Limb (tissue), 2 donors: ENCODE measurements at regions not wholly inside any gene's neighbourhood (a gene's known extent, or its start where the extent isn't known, plus 50 kb on each side); places are given as distances from the start of the nearest gene placed in this dataset.
"Not testable (repeated sequence)": the region's sequence is repeated elsewhere in the genome, so short reads cannot be mapped to it uniquely, and the experiment has no call there.

Experiments used
- DNase-seq, 2 donors: peaks; one replicate each; pipeline ENCODE4 v3.0.0-alpha.2; 2016; ENCODE audit errors: extremely low spot score in 2 of 2

DNA sequence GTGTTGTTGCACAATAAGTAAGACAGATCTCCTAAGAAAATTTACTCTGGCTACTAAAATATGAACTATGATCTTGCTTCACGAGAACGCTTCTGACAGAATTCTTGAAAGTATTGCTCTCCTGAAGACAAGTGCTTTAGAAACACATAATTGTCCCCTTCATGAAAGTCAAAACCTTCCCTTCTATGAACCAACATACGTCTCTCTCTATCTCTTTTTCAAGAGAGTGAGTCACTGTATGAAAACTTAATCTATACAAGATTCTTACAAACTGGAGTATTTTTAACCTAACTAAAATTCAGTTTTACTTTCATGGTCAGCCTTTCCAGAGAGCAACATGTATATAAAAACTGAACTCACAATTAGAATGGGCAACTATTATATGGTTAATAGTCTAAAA is 688.0 kb upstream of the CTNND2 start:
- DNase-seq = no peak

DNA sequence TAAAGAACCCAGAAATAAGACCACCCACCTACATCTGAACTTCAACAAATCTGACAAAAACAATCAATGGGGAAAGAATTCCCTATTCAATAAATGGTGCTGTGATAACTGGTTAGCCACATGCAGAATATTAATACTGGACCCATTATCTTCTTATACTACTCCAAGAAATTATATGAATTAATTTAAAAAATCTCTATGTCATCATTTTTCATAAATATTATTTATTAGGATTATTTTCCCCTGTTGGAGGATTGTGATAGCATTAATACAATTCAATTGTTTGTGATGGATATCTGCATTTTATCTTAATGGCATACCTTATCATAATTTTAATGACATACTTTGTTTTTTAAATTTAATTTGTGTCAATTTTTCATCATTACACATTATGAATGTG is 682.2 kb upstream of the CTNND2 start:
- no peak for DNase-seq

DNA sequence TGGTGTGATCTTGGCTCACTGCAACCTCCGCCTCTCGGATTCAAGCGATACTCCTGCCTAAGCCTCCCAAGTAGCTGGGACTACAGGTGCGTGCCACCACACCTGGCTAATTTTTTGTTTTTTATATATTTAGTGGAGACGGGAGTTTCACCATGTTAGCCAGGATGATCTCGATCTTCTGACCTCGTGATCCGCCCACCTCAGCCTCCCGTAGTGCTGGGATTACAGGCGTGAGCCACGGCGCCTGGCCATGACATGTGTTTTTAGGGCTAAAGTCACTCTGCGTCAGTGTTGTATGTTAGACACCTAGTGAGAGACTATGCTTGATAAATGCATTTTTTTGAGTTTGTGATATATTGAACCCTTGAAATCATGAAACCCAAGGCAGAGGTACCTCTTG is 674.6 kb upstream of the CTNND2 start:
- DNase-seq = not testable (repeated sequence)

DNA sequence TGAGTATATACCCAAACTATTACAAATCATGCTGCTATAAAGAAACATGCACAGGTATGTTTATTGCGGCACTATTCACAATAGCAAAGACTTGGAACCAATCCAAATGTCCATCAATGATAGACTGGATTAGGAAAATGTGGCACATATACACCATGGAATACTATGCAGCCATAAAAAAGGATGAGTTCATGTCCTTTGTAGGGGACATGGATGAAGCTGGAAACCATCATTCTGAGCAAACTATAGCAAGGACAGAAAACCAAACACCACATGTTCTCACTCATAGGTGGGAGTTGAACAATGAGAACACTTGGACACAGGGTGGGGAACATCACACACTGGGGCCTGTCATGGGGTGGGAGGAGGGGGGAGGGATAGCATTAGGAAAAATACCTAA is 672.7 kb upstream of the CTNND2 start:
- DNase-seq = not testable (repeated sequence)

DNA sequence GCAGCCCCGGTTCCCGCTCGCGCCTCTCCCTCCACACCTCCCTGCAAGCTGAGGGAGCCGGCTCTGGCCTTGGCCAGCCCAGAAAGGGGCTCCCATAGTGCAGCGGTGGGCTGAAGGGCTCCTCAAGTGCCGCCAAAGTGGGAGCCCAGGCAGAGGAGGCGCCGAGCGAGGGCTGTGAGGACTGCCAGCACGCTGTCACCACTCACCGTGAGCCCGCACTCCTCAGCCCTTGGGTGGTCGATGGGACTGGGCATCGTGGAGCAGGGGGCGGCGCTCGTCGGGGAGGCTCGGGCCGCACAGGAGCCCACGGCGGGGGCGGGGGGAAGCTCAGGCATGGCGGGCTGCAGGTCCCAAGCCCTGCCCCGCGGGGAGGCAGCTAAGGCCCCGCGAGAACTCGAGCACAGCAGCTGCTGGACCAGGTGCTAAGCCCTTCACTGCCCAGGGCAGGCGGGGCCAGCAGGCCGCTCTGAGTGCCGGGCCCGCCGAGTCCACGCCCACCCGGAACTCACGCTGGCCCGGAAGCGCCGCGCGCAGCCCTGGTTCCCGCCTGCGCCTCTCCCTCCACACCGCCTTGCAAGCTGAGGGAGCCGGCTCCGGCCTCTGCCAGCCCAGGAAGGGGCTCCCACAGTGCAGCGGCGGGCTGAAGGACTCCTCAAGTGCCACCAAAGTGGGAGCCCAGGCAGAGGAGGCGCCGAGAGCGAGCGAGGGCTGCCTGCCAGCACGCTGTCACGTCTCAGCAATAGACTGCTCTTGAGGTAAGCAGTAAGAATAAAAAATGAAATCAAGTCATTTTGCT is 670.2 kb upstream of the CTNND2 start:
- not testable (repeated sequence) for DNase-seq

DNA sequence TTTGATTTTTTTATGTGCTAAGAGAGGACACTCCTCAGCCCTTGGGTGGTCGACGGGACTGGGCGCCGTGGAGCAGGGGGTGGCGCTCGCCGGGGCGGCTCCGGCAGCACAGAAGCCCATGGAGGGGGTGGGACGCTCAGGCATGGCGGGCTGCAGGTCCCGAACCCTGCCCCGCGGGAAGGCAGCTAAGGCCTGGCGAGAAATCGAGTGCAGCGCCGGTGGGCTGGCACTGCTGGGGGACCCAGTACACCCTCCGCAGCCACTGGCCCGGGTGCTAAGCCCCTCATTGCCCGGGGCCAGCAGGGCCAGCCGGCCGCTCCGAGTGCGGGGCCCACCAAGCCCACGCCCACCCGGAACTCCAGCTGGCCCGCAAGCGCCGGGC is 669.7 kb upstream of the CTNND2 start:
- not testable (repeated sequence) for DNase-seq

DNA sequence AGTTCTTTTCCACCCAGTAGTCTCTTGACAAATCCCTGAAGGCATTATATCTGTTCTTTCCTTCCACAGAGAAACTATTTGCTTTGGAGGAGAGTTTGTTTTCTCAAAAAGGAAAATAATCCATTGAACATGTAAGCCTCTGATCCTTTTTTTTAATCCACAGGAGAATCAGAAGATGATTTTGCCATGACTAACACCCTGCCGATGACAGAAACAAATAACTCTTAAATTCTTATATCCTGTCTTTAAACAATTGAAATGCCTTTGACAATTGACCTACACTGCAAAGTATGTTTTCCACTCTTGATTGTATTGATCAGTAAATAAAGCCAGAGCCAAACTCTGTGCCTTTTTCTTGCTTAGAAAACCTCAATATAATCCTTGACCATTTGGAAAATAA is 666.4 kb upstream of the CTNND2 start:
- no peak for DNase-seq

DNA sequence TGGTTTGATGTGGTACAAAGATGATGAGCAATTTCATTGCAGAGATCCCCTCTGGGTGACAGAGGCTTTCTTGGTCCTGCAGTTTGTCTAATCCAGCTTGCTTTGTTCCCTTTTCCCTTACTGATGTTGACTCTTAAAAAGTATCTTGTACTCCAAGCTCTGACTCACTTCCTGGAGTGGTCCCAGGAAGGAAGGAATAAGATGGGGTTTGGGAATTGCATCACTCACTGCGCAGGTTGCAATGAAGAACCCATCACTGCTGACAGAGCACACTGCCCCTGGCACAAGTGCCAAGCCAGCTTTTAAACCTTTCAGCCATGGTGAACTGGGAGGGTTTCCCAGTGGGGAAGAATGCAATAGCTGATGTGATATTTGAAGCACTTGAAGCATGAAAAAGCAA is 662.2 kb upstream of the CTNND2 start:
- no peak for DNase-seq

DNA sequence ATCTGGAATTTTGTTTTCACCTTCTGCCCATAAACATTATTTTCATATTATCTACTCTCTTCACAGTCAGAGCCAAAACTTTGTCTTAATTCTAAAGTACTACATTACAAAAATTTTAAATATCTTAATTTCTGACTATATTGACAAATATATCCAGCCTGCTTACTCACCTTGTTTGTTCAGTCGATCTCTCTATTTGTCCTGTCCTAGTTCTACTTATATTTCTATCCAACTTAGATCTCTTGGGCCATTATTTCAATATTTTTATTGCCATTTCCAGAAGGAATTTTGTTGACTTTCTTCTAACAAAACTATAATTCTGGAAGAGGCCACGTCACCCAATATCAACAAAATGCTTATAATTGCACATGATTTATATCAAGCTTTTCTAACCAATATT is 652.8 kb upstream of the CTNND2 start:
- no peak for DNase-seq

DNA sequence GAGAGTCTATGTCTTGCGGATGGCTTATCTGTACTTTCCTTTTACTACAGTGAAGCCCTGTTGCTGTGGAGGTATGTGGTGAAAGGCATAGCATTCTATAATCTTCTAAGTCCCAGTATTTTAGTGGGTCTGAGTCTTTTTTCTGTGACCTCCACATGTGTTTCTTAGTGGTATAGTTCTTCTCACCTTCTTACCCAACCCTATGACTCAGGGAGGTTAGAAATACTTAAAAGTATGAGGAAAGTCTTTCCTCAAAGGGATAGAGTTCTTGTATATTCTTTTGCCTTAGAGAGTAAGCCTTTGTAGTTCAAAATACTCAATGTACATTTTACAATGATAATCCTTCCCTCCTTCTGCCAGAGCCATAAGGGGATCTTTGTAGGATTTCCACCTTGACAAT is 621.9 kb upstream of the CTNND2 start:
- DNase-seq = no peak

DNA sequence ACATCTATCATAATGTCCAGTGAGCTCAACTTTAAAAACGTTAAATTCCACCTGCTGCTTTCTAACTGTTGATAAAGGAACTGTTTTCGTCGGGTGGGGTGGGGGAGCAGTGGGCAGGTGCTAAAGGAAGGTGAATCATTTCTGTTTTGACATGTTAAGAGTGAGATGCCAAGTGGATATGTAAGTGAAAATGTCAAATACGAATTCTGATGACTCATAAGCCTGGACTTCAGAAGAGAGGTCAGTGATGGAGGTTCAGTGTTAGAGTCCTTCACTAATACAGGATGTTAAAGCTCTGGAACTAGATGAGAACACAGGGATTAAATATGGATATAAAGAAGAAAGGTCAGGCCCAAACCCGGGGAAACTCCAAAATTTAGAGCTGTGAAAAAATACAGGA is 617.9 kb upstream of the CTNND2 start:
- DNase-seq = no peak

DNA sequence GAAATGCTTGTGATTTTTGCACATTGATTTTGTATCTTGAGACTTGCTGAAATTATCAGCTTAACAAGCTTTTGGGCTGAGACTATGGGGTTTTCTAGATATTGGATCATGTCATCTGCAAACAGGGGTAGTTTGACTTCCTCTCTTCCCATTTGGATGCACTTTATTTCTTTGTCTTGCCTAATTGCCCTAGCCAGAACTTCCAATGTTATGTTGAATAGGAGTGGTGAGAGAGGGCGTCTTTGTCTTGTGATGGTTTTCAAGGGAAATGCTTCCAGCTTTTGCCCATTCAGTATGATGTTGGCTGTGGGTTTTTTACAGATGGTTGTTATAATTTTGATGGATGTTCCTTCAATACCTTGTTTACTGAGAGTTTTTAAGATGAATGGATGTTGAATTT is 600.7 kb upstream of the CTNND2 start:
- DNase-seq = not testable (repeated sequence)

DNA sequence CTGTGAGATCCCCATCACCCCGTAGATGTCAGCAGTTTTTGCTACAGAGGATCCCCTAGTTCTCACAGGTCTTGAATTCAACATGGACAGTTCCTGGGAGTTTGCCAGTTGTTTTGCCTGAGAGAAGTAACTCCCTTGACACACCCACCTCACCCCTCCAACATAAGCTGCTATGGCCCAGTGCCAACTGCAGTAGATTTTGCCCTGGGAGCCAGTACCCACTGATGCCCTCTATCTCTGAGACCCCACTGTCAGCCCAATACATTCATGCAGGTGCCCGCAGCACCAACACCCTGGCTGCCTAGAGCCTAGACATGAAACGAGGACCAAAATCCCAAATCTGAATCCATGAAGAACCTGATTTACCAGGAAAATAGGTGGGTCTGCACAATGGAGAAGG is 583.9 kb upstream of the CTNND2 start:
- DNase-seq = no peak

DNA sequence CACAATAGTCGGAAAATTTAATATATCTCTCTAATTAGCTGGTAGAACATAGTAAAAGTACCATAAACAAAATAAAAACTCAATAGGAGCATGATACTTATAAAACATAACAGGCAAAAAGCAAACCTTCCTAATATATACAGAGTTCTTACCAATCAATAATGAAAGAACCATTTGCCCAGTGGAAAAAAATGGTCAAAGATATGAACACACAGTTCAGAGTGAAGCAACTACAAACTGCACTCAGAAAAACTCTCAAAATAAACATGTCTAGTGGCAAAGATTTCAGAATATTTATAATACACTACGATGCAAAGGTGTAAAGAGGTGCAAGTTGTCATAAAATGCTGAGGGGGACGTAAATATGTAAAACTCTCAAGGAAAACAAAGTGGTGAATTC is 576.2 kb upstream of the CTNND2 start:
- DNase-seq = no peak

DNA sequence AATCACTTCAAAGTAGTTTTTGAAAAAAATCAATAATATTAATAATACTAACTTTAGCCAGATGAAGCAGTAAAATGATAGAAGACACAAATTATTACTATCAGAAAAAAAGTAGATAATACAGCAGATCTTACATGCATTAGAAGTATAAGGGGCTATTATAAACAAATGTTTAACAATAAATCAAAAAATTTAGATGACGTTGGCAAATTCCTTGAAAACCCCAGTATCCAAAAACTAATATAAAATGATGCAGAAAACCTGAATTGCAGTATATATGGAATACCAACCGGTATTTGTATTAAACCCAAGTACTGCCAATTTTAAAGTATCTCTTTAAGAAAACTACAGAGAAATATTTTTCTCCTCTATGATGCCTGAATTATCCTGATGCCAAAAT is 573.3 kb upstream of the CTNND2 start:
- no peak for DNase-seq

DNA sequence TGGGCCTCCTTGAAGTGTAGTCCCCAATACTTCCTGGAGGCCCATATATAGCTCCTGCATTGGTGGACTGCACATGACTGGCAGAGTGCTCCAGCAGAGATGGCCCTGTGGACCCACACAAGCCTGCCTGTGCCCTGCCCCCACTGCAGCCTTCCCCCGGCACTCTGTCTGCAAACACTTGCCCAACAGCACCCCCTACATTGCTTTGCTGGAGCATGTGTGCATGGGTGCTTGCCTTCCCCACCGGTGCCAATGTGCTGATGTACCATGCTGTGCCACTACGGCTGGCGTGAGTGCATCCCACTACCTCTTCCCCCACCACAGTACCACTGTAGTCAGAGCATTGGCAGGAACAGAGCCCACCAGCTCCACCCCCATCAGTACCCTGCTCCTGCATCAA is 563.6 kb upstream of the CTNND2 start:
- no peak for DNase-seq

DNA sequence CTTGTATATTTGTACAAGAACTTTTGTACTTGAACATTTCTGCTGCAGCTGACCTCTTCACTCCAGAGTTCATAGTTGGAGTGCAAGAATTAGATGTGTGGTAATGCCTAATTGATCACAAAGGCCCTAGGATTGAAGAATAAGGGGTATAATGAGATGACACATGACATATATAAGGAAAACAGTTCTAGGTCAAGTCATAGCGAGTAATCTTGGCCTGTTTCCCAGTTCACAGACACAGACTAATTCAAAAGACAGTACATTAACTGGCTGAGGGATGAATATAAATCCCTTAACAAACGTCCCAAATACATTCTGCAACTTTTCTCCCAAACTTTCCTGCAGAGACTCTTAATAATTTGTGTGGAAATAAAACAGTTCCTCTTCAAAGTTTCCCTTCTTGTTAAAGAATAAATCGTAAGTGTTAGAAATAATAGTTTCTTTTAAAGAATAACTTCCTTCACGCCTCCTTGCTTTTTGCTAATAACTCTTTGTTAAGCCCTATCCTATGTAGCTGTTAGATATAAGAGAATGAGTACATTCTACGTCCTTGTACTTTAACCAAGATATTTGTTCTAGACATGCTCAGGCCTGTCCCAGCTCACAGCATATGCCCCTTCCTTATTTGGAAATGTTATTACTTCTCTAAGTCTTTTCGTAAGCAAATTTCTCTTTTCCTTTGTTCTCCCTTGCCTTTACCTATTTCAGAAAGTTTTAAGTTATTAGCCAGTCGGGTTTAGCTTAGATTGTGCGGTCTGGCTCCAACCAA is 556.4 kb upstream of the CTNND2 start:
- DNase-seq = no peak

DNA sequence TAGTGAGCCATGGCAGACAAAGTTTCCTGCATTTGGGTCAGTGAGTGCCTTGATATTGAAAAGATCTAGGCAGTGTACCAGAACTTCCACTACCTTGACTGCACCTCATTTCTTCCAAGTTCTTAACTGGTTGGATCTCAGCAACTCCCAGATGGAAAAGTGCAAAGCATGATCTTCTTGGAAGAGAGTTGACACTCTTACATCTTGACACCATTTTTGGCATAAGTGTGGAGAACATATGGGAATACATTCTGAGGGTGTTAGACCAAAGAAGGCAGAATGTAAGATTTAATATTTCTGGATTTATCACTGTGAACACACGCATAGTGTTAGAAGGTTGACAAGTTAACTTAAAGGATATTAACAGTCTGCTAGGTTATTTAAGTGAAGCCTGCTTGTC is 555.1 kb upstream of the CTNND2 start:
- no peak for DNase-seq

DNA sequence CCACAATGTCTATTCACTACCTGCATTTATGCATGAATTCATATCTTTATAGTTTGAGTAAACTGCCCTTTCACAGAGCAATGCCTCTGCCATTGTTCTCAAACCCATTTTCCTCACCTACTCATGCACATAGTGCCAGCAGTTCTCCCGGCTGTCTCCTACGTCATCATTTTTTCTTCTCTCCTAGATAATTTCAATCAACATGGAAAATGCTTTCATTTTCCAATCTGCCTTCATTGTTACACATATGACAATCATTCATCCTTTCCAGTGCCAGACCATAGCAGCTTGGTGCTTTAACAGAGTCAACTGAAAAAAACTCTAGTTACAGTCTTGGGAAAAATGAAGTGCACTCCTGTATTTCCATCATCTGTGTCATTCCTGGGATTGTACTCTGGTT is 514.8 kb upstream of the CTNND2 start:
- no peak for DNase-seq

DNA sequence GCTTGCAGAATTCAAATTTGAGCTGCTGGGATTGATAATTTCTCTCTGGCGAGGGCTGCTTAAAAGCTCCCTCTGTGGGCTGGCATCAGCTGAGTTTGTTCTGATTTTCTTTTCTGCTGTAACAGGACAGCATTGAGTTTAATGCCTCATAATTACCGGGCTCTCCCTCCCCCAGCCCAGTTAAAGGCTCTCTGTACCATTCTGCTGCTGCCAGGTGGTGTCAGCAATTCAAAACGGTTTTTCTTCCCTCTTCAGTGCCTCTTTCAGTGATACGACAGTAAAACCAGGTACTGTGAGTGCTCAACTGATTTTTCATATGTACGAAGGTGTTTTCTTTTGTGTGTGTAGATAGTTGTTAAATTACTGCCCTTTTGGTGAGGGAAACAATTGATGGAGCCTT is 509.3 kb upstream of the CTNND2 start:
- no peak for DNase-seq

DNA sequence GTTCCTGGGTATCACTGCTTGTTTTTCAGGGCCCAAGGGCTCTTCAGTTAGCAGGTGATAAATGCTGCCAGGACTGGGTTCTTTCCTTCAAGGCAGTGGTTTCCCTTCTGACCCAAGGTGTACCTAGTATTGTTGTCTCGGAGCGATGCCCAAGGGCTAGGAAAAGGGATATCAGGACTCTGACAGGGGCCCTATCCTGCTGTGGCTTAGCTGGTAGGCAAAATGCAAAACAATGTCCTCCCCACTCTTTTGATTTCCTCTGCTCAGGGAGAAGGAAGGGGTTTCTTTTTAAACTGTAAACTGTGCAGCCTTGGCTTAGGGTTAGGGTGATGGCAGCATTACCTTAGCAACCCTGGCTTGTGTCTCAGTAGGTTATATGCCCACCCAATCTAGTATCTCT is 508.8 kb upstream of the CTNND2 start:
- DNase-seq = no peak

DNA sequence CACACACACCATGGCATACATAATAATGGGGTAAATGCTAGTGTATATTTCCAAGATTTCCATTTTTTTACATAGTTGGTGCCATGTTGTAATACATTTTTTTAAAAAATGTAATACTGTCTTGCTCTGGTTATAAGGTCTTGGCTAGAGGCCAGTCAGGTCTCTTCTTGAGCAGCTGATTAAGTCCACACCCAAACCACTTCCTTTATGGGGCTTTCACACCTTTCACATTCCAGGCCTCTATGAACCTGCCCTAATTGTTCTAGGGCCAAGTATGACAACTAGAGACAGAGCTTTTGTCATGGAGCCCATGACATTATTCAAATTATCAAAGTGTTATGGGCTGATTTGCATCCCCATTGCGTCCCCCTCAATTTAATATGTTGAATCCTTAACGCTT is 495.6 kb upstream of the CTNND2 start:
- DNase-seq = no peak

DNA sequence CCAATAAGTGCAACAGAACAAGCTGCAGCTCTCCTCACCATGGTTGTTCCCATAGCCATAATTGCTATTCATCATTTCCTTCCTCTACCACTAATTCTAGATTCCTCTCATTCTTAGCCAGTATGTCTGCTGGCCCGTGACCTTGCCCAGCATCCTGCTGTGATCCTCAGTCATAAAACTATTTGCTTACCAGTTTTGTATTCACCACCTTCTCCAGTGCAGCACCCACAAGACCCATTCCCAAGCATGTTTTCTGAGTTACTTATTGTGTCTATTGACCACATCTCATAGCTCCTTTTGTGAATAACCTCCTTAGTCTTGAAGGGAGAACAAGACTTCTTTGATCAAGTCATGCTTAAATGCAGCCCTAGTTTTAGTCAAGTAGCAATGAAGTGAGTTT is 488.0 kb upstream of the CTNND2 start:
- DNase-seq = no peak
